ENCODE measurements at regions not wholly inside any gene's neighbourhood (a gene's known extent, or its start where the extent isn't known, plus 50 kb on each side); places are given as distances from the start of the nearest gene placed in this dataset.
A peak's percentile ranks its signal among the peaks of the same experiment; 100 is the strongest.
"Not testable (repeated sequence)": the region's sequence is repeated elsewhere in the genome, so short reads cannot be mapped to it uniquely, and the experiment has no call there.

DNA sequence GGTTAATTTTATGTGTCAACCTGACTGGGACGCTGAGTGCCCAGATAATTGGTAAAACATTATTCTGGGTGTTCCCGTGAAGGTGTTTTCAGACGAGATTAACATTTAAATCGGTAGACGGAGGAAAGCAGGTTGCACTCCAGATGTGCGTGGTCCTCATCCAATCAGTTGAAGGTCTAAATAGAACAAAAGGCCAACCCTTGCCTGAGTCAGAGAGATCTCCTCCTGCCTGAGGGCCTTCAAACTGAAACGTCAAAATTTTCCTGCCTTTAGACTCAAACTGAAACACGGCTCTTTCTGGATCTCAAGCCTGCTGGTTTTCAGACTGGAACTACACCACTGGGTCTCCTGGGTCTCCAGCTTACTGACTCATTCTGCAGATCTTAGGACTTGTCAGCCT is 70.9 kb downstream of the NPIPA5 start:
- H3K36me3 Mint-ChIP-seq; DNase-seq; ATAC-seq (ENCODE audit: low read depth in 2 of 2); H3K27me3 Mint-ChIP-seq; H3K4me1 Mint-ChIP-seq; H3K4me3 Mint-ChIP-seq; H3K27ac Mint-ChIP-seq: not testable (repeated sequence)
- H3K9me3 Mint-ChIP-seq: peaks cover 0 to 14% (median 3%) of the 10 kb centered on the region in 7 donors

DNA sequence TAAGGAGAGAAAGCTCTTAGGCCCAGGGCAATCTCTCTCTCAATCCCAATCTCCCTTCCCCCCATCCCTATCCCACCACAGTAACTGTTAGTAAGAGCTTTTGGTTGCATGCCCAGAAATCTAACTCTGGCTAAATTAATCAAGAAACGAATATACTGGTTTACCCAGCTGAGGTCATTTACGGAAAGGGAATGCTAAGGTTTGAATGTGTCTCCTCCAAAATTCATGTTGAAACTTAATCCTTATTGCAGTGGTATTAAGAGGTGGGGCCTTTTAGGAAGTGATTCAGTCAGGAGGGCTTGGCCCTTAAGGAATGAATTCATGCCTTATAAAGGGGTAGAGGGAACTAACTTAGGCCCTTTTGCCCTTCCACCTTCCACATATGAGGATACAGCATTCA is 72.2 kb downstream of the NPIPA5 start:
- H3K9me3 Mint-ChIP-seq; H3K4me1 Mint-ChIP-seq; ATAC-seq (ENCODE audit: low read depth in 2 of 2); H3K27me3 Mint-ChIP-seq; H3K27ac Mint-ChIP-seq; H3K4me3 Mint-ChIP-seq; H3K36me3 Mint-ChIP-seq; DNase-seq: not testable (repeated sequence)

DNA sequence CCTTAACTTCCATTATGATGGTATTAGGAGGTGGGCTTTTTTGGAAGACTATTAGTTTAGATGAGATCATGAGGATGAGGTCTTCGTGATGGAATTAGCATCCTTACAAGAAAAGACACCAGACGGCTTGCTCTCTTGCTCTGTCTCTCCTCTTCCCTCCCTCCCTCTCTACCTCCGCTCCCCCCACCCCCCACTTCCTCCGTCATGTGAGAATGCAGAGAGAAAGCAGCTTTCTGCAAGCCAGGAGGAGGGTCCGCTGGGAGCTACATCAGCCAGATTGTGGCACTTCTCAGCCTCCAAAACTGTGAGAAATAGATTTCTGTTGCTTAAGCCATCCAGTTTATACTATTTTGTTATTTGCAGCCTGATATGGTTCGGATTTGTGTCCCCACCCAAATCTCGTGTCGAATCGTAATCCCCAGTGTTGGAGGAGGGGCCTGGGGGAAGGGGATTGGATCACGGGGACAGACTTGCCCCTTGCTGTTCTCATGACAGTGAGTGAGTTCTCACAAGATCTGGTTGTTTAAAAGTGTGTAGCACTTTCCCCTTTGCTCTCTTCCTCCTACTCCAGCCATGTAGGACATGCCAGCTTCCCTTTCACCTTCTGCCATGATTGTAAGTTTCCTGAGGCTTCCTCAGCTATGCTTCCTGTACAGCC is 74.3 kb downstream of the NPIPA5 start:
- H3K27ac Mint-ChIP-seq; ATAC-seq (ENCODE audit: low read depth in 2 of 2); H3K4me3 Mint-ChIP-seq; H3K27me3 Mint-ChIP-seq; H3K9me3 Mint-ChIP-seq; H3K36me3 Mint-ChIP-seq; H3K4me1 Mint-ChIP-seq; DNase-seq: not testable (repeated sequence)

DNA sequence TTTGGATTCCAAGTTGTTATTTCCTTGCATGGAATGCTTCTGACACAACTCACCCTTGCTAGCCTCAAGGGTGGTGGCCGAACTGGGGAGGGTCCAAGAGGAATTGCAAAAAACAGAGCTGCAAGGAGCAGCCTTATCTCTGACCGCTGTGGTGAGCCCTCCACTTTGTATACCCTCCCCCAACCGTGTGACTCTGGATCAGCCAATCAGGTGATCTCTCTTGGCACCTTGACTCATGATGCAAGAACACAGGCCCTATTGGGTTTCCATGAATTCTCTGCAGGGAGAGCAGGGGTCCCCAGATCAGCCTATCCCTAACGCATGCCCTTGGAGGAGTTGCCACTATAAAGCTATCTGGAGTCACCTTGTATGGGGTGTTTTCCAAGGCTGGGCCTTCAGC is 81.0 kb downstream of the NPIPA5 start:
- DNase-seq; H3K9me3 Mint-ChIP-seq; H3K4me1 Mint-ChIP-seq; H3K36me3 Mint-ChIP-seq; H3K27ac Mint-ChIP-seq; H3K4me3 Mint-ChIP-seq; ATAC-seq (ENCODE audit: low read depth in 2 of 2); H3K27me3 Mint-ChIP-seq: not testable (repeated sequence)

DNA sequence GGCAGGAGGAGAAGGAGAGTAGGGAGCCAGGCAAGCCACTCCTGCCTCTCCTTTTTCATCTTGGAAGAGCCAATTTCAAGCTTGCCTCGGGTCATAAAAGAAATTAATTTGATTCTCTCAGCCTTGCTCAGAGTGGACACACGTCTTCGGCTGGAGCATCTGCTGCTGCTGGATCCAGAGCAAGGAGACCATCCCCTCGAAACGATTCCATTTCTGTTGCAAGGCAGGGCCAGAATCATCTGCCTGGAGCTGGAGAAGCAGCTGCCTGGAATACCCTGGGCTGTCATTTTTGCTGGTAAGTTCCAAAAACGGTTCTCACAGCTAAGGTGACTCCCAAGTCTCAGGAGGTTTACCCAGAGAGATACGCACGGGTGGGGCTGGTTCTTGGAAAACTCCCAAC is 103.3 kb downstream of the NPIPA5 start:
- not testable (repeated sequence) for H3K9me3 Mint-ChIP-seq; H3K27me3 Mint-ChIP-seq; H3K36me3 Mint-ChIP-seq; H3K27ac Mint-ChIP-seq; ATAC-seq (ENCODE audit: low read depth in 2 of 2); DNase-seq; H3K4me1 Mint-ChIP-seq; H3K4me3 Mint-ChIP-seq

GRCh38 chr16:15273964-15274363 is 104.1 kb downstream of the NPIPA5 start:
- not testable (repeated sequence) for DNase-seq; ATAC-seq (ENCODE audit: low read depth in 2 of 2); H3K4me3 Mint-ChIP-seq; H3K27ac Mint-ChIP-seq; H3K9me3 Mint-ChIP-seq; H3K36me3 Mint-ChIP-seq; H3K4me1 Mint-ChIP-seq; H3K27me3 Mint-ChIP-seq

GRCh38 chr16:15266941-15267340 is 111.2 kb downstream of the NPIPA5 start:
- H3K4me3 Mint-ChIP-seq; H3K9me3 Mint-ChIP-seq; DNase-seq; H3K36me3 Mint-ChIP-seq; H3K27me3 Mint-ChIP-seq; ATAC-seq (ENCODE audit: low read depth in 2 of 2); H3K27ac Mint-ChIP-seq; H3K4me1 Mint-ChIP-seq: not testable (repeated sequence)

GRCh38 chr16:15262212-15262611 is 115.9 kb downstream of the NPIPA5 start:
- peak; percentile 41 to 68 for ATAC-seq (ENCODE audit: low read depth in 2 of 2)
- not testable (repeated sequence) for H3K36me3 Mint-ChIP-seq, H3K27ac Mint-ChIP-seq, DNase-seq, H3K9me3 Mint-ChIP-seq, H3K4me1 Mint-ChIP-seq, H3K4me3 Mint-ChIP-seq, H3K27me3 Mint-ChIP-seq

GRCh38 chr16:15247971-15248370 is 130.1 kb downstream of the NPIPA5 start:
- ATAC-seq (ENCODE audit: low read depth in 2 of 2); H3K36me3 Mint-ChIP-seq: not testable (repeated sequence)

GRCh38 chr16:15236674-15237323 is 141.3 kb downstream of the NPIPA5 start:
- not testable (repeated sequence) for H3K9me3 Mint-ChIP-seq; H3K27me3 Mint-ChIP-seq; H3K4me3 Mint-ChIP-seq; H3K36me3 Mint-ChIP-seq; H3K27ac Mint-ChIP-seq; DNase-seq; ATAC-seq (ENCODE audit: low read depth in 2 of 2); H3K4me1 Mint-ChIP-seq

More at GRCh38 chr16:15247971-15248370, 130.1 kb downstream of the NPIPA5 start:
- H3K27ac Mint-ChIP-seq, H3K27me3 Mint-ChIP-seq, DNase-seq, H3K4me1 Mint-ChIP-seq, H3K4me3 Mint-ChIP-seq, H3K9me3 Mint-ChIP-seq: not testable (repeated sequence)

DNA sequence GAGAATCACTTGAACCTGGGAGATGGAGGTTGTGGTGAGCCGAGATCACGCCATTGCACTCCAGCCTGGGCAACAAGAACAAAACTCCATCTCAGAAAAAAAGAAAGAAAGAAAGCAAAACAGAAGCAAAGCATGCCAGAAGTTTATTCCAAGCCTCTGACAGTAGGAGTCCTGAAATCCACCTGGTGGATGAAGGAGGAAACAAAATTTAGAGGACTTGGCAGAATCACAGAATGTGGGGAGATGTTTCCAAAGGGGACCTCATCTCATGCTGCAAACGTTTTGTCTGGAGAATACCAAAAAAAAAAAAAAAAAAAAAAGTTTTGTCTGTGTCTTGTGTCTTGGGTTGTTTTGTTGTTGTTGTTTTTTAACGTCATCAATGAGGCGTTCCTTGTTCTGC is 141.1 kb upstream of the RRN3 start:
- H3K27ac Mint-ChIP-seq; DNase-seq; H3K9me3 Mint-ChIP-seq; H3K4me3 Mint-ChIP-seq; H3K36me3 Mint-ChIP-seq; ATAC-seq (ENCODE audit: low read depth in 2 of 2); H3K27me3 Mint-ChIP-seq; H3K4me1 Mint-ChIP-seq: not testable (repeated sequence)

DNA sequence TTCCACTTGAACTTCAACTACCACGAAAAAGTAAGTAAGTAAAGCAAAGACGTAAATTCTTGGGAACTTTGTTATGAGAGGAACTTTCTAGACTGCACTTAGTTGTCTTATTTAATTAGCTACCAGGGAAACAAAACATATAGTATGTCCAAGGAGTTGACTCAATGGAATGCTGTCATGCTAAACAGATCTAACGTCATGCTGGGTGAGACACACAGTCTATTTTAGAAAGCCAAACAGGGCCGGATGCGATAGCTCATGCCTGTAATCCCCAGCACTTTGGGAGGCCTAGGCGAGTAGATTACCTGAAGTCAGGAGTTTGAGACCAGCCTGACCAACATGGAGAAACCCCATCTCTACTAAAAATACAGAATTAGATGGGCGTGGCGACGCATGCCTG is 140.6 kb upstream of the RRN3 start:
- ATAC-seq (ENCODE audit: low read depth in 2 of 2); DNase-seq; H3K4me1 Mint-ChIP-seq; H3K27ac Mint-ChIP-seq; H3K9me3 Mint-ChIP-seq; H3K27me3 Mint-ChIP-seq; H3K36me3 Mint-ChIP-seq; H3K4me3 Mint-ChIP-seq: not testable (repeated sequence)

DNA sequence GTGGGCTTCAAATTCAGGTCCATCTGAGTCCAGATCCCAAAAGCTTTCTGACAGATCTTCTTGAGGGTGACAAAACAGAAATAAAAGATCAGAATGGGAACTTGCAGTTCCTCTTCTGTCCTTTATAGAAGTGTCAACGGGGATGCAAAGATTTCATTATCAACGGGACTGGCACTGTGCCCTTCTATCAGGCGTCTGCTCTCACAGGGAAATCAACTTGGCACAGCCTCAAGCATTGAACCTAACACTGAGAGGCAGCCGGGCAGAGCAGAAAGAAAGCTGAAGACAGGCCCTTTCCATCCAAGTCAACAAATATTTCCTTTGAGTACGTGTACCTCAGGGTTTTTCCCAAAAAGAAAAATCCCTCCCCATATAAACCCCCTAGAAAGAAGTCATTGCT is 136.4 kb upstream of the RRN3 start:
- ATAC-seq (ENCODE audit: low read depth in 2 of 2); H3K27ac Mint-ChIP-seq; H3K36me3 Mint-ChIP-seq; H3K4me3 Mint-ChIP-seq; H3K27me3 Mint-ChIP-seq; DNase-seq; H3K4me1 Mint-ChIP-seq; H3K9me3 Mint-ChIP-seq: not testable (repeated sequence)

DNA sequence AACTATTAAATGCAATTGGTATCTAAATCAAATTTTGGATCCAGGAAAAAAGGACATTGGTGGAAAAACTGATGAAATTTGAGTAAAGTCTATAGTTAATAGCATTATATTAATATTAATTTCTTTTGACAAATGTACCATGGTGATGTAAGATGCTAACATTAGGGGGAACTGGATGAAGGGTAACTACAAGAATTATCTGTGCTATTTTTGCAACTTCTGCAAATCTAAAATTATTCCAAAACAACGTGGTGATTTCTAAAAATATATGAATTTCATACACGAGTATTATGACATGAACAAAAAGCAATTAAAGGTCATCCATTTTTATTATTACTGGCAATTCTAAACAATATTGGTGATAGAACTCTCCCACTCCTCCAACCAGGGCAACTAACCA is 135.6 kb upstream of the RRN3 start:
- not testable (repeated sequence) for H3K9me3 Mint-ChIP-seq; H3K36me3 Mint-ChIP-seq; H3K4me3 Mint-ChIP-seq; H3K4me1 Mint-ChIP-seq; DNase-seq; H3K27ac Mint-ChIP-seq; ATAC-seq (ENCODE audit: low read depth in 2 of 2); H3K27me3 Mint-ChIP-seq

DNA sequence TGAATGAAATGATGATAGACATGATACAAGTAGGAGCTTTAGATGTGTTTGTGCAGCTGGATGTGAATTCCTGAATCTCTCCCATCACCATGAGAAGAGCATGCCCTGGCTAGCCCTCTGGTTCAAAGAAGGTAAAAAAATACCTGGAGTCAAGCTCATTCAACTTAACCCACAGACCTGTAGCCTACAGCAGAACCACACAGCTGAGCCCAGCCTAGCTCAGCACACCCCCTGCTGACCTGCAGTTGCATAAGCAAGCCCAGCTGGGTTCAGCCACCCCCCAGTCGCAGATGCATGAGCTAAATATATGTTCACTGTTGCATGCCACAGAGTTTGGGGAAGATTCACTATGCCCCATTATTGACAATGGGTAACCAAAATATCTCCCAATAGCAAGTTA is 130.6 kb upstream of the RRN3 start:
- not testable (repeated sequence) for ATAC-seq (ENCODE audit: low read depth in 2 of 2); H3K27ac Mint-ChIP-seq; H3K4me1 Mint-ChIP-seq; H3K9me3 Mint-ChIP-seq; H3K36me3 Mint-ChIP-seq; H3K27me3 Mint-ChIP-seq; H3K4me3 Mint-ChIP-seq; DNase-seq

Measured in naive B cell (primary cell).